ENCODE measurements at regions not wholly inside any gene's neighbourhood (a gene's known extent, or its start where the extent isn't known, plus 50 kb on each side); places are given as distances from the start of the nearest gene placed in this dataset.

GRCh38 chr14:78081245-78081644, 88.9 kb upstream of the NRXN3 start:
- no TSS peak for BruUV-seq (replicated peaks)
- H3K27ac ChIP-seq (ENCODE audit: extremely low read length, insufficient read depth, low read length), result no peak overlapping the region
- TF ChIP-seq ASH2L (IDR thresholded peaks at IDR 0.05; ENCODE audit: insufficient read length, low read depth, low read length) (no peak), GRHL1 (CRISPR knock-in tag; conservative IDR thresholded peaks at IDR 0.05) (no peak), LRRFIP1 (CRISPR knock-in tag; conservative IDR thresholded peaks at IDR 0.05) (no peak), SP1 (IDR thresholded peaks at IDR 0.05) (no peak), SP1 (CRISPR knock-in tag; IDR thresholded peaks at IDR 0.05) (no peak), ATF3 (CRISPR knock-in tag; IDR thresholded peaks at IDR 0.05) (no peak), ZNF546 (CRISPR knock-in tag; conservative IDR thresholded peaks at IDR 0.05) (no peak), ZSCAN25 (CRISPR knock-in tag; IDR thresholded peaks at IDR 0.05) (no peak), ZKSCAN8 (CRISPR knock-in tag; IDR thresholded peaks at IDR 0.05; ENCODE audit: borderline replicate concordance) (no peak), KLF16 (CRISPR knock-in tag; IDR thresholded peaks at IDR 0.05) (no peak), NR1H2 (CRISPR knock-in tag; IDR thresholded peaks at IDR 0.05; ENCODE audit: borderline replicate concordance, low read depth) (no peak), MTA1 (CRISPR knock-in tag; IDR thresholded peaks at IDR 0.05; ENCODE audit: borderline replicate concordance) (no peak), ZNF615 (CRISPR knock-in tag; IDR thresholded peaks at IDR 0.05; ENCODE audit: borderline replicate concordance) (no peak), ZBTB7B (CRISPR knock-in tag; IDR thresholded peaks at IDR 0.05) (no peak)
- TF ChIP-seq, protein P1, sequence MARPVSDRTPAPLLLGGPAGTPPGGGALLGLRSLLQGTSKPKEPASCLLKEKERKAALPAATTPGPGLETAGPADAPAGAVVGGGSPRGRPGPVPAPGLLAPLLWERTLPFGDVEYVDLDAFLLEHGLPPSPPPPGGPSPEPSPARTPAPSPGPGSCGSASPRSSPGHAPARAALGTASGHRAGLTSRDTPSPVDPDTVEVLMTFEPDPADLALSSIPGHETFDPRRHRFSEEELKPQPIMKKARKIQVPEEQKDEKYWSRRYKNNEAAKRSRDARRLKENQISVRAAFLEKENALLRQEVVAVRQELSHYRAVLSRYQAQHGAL (CRISPR knock-in tag; IDR thresholded peaks at IDR 0.05; ENCODE audit: not compliant biosample characterization), result no peak
- TF ChIP-seq, protein P2, sequence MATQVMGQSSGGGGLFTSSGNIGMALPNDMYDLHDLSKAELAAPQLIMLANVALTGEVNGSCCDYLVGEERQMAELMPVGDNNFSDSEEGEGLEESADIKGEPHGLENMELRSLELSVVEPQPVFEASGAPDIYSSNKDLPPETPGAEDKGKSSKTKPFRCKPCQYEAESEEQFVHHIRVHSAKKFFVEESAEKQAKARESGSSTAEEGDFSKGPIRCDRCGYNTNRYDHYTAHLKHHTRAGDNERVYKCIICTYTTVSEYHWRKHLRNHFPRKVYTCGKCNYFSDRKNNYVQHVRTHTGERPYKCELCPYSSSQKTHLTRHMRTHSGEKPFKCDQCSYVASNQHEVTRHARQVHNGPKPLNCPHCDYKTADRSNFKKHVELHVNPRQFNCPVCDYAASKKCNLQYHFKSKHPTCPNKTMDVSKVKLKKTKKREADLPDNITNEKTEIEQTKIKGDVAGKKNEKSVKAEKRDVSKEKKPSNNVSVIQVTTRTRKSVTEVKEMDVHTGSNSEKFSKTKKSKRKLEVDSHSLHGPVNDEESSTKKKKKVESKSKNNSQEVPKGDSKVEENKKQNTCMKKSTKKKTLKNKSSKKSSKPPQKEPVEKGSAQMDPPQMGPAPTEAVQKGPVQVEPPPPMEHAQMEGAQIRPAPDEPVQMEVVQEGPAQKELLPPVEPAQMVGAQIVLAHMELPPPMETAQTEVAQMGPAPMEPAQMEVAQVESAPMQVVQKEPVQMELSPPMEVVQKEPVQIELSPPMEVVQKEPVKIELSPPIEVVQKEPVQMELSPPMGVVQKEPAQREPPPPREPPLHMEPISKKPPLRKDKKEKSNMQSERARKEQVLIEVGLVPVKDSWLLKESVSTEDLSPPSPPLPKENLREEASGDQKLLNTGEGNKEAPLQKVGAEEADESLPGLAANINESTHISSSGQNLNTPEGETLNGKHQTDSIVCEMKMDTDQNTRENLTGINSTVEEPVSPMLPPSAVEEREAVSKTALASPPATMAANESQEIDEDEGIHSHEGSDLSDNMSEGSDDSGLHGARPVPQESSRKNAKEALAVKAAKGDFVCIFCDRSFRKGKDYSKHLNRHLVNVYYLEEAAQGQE (IDR thresholded peaks at IDR 0.05; ENCODE audit: borderline replicate concordance in 1 of 2, low read depth in 1 of 2, low read length in 2 of 2), result no peak

More at GRCh38 chr14:78081245-78081644, 88.9 kb upstream of the NRXN3 start:
- FAIRE-seq (no peak), ATAC-seq (no peak), DNase-seq (ENCODE audit: low spot score) (no peak)
- H3K27me3 ChIP-seq (ENCODE audit: control insufficient read depth in 1 of 2, insufficient read depth in 2 of 2, low read length in 2 of 2), result peaks cover 0 to 5% of the 10 kb centered on the region in 2 experiments; a peak in 1 of 5 replicates
- ChIA-PET CTCF (ENCODE audit: low intra/inter-chr PET ratio, low total read pairs) (no interaction called here), POLR2A (no interaction called here)
- in situ Hi-C loops (cut with HindIII; ENCODE audit: extremely low pct_ligation_motif_present, low pct_unique_long_range_greater_than_20kb) (no loop called here), intact Hi-C loops (cut with micrococcal nuclease; ENCODE audit: unreplicated experiment) (no loop called here)
- H2AFZ ChIP-seq (ENCODE audit: low read length), result no peak overlapping the region
- no peaks in the 10 kb centered on the region for H3K4me1 ChIP-seq (ENCODE audit: insufficient read depth, low read length)
- H3K36me3 ChIP-seq (replicated peaks in 1 of 2; ENCODE audit: control insufficient read depth in 1 of 2, insufficient read depth in 2 of 2, low read length in 2 of 2), result no peaks in the 10 kb centered on the region
- no peak overlapping the region for H3K4me2 ChIP-seq (ENCODE audit: low read depth, low read length)
- no peaks in the 10 kb centered on the region for H4K20me1 ChIP-seq (ENCODE audit: insufficient read depth, low read length)
- H3K4me3 ChIP-seq (replicated peaks in 1 of 3; ENCODE audit: insufficient read depth in 1 of 3, low read depth in 2 of 3, low read length in 3 of 3), result no peak overlapping the region
- no peak overlapping the region for H3K9ac ChIP-seq (ENCODE audit: insufficient read depth, low read depth, low read length)
- H3K9me3 ChIP-seq (ENCODE audit: low read length), result no peaks in the 10 kb centered on the region
- H3K79me2 ChIP-seq (ENCODE audit: insufficient read depth, low read length), result no peaks in the 10 kb centered on the region
- WGBS (ENCODE audit: low lambda C conversion rate), result 3% methylated on average over 1 of the region's 1 CpG

Data from HepG2 (cell line).